ENCODE measurements at regions not wholly inside any gene's neighbourhood (a gene's known extent, or its start where the extent isn't known, plus 50 kb on each side); places are given as distances from the start of the nearest gene placed in this dataset.

DNA sequence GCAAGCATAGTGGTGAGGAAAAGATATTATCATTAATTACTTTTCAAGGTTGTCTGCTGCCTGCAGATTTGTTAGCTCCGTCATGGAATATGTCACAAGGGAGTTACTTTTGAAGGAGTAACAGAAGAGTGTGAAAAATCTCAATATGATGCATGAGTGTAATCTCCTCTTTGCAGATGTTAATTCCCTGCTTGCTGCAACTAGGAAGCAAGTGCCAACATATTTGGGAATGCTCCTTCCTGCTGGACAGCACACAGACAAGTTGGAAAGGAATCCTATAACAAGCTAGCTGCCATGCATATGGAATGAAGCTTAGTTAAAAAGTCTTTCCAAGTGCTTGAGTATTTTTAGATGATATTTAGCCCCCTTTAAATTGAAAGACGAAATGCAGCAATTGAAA lies 2023.6 kb upstream of the CDH6 start:
- Histone ChIP-seq H3K36me3 (no peaks in the 10 kb centered on the region), H3K4me1 (no peaks in the 10 kb centered on the region), H3K4me3 (no peak overlapping the region), H3K9me3 (no peaks in the 10 kb centered on the region), H3K27ac (no peak overlapping the region), H3K27me3 (no peaks in the 10 kb centered on the region)
- DNase-seq, result no peak
- no peak for TF ChIP-seq POLR2A (IDR thresholded peaks at IDR 0.05)
- TF ChIP-seq, protein P1, sequence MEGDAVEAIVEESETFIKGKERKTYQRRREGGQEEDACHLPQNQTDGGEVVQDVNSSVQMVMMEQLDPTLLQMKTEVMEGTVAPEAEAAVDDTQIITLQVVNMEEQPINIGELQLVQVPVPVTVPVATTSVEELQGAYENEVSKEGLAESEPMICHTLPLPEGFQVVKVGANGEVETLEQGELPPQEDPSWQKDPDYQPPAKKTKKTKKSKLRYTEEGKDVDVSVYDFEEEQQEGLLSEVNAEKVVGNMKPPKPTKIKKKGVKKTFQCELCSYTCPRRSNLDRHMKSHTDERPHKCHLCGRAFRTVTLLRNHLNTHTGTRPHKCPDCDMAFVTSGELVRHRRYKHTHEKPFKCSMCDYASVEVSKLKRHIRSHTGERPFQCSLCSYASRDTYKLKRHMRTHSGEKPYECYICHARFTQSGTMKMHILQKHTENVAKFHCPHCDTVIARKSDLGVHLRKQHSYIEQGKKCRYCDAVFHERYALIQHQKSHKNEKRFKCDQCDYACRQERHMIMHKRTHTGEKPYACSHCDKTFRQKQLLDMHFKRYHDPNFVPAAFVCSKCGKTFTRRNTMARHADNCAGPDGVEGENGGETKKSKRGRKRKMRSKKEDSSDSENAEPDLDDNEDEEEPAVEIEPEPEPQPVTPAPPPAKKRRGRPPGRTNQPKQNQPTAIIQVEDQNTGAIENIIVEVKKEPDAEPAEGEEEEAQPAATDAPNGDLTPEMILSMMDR (IDR thresholded peaks at IDR 0.05), result no peak

- no peak overlapping the region for H3K4me3 ChIP-seq
These were observed 2031.2 kb upstream of the CDH6 start for GRCh38 chr5:29162297-29162696.

DNA sequence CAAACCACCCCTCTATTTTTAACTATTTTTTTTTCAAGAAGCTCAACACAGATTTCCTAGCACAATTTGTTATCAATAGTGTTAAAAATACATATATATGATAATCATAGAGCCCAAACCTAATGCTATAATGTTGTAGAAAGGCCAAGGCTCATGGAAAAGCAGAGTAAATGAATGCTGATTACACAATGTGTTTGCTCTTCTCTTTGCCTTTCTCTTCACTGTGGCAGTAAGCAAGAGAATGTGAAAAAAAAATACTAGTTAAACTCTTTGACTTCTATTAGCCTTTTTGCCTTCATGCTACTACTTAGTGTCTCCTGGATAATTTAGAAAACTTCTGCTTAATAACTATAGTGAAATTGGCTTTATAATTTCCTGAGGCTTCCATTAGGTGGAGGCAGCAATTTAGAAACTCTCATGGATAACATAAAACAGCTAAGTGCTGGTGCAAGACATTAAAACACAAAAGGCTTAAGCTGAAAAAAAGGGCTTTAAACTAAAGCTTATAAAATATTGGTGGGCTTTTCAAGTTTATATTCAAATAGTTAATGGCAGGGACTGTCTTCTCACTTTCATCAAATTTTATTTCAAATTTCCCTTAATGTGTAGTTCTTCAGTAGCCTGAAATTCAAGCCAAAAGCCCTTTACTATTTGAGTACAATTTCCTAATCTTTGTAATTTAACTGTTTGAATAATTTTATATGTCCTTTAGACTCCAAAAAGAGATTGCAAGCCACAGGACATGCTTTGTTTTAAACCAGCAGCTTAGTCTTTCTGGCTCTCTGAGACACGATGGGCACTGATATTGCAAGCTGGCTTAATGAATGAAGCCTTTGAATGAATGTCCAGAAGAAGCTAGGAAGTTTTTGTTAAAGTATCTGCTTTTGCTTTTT lies 2031.8 kb upstream of the CDH6 start:
- Histone ChIP-seq H3K27ac (no peak overlapping the region), H3K4me3 (no peak overlapping the region), H3K4me1 (no peaks in the 10 kb centered on the region), H3K27me3 (no peaks in the 10 kb centered on the region), H3K36me3 (no peaks in the 10 kb centered on the region), H3K9me3 (no peaks in the 10 kb centered on the region)
- no peak for DNase-seq
- TF ChIP-seq POLR2A (IDR thresholded peaks at IDR 0.05), result no peak
- TF ChIP-seq, protein P1 (IDR thresholded peaks at IDR 0.05), result no peak

More at GRCh38 chr5:29162297-29162696, 2031.2 kb upstream of the CDH6 start:
- DNase-seq, result no peak
- Histone ChIP-seq H3K27me3 (no peaks in the 10 kb centered on the region), H3K36me3 (no peaks in the 10 kb centered on the region), H3K9me3 (no peaks in the 10 kb centered on the region), H3K4me1 (no peaks in the 10 kb centered on the region), H3K27ac (no peak overlapping the region)
- TF ChIP-seq POLR2A (IDR thresholded peaks at IDR 0.05), result no peak
- TF ChIP-seq, protein P1 (IDR thresholded peaks at IDR 0.05), result no peak

GRCh38 chr5:29157975-29158374 lies 2035.5 kb upstream of the CDH6 start:
- H3K27ac ChIP-seq, result no peak overlapping the region
- no peaks in the 10 kb centered on the region for H3K27me3 ChIP-seq
- H3K4me1 ChIP-seq, result no peaks in the 10 kb centered on the region
- no peak for DNase-seq
- TF ChIP-seq, protein P1 (IDR thresholded peaks at IDR 0.05), result no peak
- no peak for TF ChIP-seq POLR2A (IDR thresholded peaks at IDR 0.05)
- H3K36me3 ChIP-seq, result no peaks in the 10 kb centered on the region
- no peak overlapping the region for H3K4me3 ChIP-seq
- no peaks in the 10 kb centered on the region for H3K9me3 ChIP-seq

DNA sequence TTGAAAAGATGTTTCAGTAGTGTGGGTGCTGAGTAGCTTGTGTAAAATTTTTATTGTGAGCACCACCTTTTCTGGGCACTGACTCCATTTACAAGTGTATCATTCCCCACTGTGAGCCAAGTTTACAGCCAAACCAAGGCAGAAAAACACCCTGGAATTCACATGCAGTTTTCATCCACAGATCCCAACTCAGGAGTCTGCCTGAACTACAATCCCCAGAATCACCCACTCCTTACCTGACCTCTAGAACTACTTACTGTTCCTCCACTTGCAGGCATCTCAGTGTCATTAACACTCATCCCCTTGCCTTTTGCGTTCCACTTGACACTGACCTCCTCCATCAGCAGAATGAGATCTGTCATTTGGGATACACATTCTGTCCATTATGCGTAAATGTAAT lies 2042.6 kb upstream of the CDH6 start:
- H3K36me3 ChIP-seq, result no peaks in the 10 kb centered on the region
- no peaks in the 10 kb centered on the region for H3K4me1 ChIP-seq
- H3K27me3 ChIP-seq, result no peaks in the 10 kb centered on the region
- H3K9me3 ChIP-seq, result no peaks in the 10 kb centered on the region
- DNase-seq, result no peak
- TF ChIP-seq POLR2A (IDR thresholded peaks at IDR 0.05), result no peak
- TF ChIP-seq, protein P1 (IDR thresholded peaks at IDR 0.05), result no peak
- no peak overlapping the region for H3K4me3 ChIP-seq
- H3K27ac ChIP-seq, result no peak overlapping the region

Data from Peyer's patch (tissue), 4 donors.